ENCODE measurements at regions not wholly inside any gene's neighbourhood (a gene's known extent, or its start where the extent isn't known, plus 50 kb on each side); places are given as distances from the start of the nearest gene placed in this dataset.

DNA sequence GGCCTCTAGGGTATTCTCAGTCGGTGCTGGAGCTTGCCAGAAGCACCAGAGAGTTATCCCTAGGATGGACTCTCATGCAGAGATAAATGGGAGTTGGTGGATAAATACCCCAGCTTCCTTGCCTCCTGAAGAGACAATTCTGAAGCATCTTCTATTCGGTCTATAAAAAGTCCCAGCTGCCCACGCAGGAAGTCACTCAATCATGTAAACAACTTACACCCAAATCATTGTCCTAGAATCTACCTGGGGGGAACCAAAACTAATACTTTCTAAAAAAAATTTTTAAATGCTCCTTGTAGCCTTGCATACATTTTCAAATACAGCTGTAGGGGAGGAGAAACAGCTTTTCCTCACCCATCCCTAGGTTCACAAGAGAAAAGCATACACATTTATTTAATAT, 66.6 kb upstream of the ELAC2 start:
- no peak overlapping the region for H3K4me3 ChIP-seq (ENCODE audit: low read depth, low read length)
- H3K9me3 ChIP-seq (ENCODE audit: severe bottlenecking), result no peaks in the 10 kb centered on the region
- no peaks in the 10 kb centered on the region for H3K27me3 ChIP-seq (ENCODE audit: insufficient read depth, low read depth, severe bottlenecking)
- H3K36me3 ChIP-seq, result no peaks in the 10 kb centered on the region
- no peak overlapping the region for H3K27ac ChIP-seq
- no peak for DNase-seq
- TF ChIP-seq, protein P1, sequence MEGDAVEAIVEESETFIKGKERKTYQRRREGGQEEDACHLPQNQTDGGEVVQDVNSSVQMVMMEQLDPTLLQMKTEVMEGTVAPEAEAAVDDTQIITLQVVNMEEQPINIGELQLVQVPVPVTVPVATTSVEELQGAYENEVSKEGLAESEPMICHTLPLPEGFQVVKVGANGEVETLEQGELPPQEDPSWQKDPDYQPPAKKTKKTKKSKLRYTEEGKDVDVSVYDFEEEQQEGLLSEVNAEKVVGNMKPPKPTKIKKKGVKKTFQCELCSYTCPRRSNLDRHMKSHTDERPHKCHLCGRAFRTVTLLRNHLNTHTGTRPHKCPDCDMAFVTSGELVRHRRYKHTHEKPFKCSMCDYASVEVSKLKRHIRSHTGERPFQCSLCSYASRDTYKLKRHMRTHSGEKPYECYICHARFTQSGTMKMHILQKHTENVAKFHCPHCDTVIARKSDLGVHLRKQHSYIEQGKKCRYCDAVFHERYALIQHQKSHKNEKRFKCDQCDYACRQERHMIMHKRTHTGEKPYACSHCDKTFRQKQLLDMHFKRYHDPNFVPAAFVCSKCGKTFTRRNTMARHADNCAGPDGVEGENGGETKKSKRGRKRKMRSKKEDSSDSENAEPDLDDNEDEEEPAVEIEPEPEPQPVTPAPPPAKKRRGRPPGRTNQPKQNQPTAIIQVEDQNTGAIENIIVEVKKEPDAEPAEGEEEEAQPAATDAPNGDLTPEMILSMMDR (IDR thresholded peaks at IDR 0.05; ENCODE audit: low read depth, low read length), result no peak

DNA sequence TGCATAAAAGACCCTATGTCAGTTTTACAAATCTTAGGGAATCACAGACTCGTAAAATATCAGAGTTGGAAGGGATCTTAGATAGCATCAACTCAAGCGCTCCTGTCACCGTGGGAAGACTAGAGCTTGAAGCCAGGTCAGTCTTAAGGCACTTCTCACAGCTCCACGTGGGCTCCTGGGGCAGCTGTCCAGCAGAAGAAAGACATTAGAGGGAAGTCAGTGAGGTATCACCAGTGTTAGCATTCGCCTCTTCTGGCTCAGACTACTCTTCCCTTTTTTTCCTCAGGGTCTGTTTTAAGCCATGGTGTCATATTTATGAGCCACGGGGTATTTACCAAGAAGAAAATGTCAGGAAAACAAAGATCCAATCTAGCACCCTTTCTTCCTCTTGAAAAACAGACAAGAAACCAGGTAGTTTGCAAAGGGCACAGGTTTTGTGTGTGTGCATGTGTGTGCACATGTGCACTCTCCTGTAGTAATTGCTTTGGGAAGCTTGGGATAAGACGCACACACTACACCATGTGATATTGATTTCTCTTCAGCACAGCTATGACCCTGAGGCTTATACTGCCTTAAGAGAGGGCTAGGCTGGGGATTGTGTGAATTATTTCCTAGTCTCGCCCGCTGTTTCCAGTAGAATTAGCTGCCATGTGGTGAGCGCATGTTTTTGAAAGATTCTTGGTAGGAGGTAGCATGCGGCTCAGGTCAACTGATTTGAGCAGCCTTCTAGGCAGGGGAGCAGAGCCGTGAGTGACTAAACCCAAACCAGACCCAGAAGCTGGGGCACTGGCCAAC, 61.0 kb upstream of the ELAC2 start:
- H3K27ac ChIP-seq, result no peak overlapping the region
- no peaks in the 10 kb centered on the region for H3K27me3 ChIP-seq (ENCODE audit: insufficient read depth, low read depth, severe bottlenecking)
- no peaks in the 10 kb centered on the region for H3K9me3 ChIP-seq (ENCODE audit: severe bottlenecking)
- peak; percentile 8 for DNase-seq
- H3K4me3 ChIP-seq (ENCODE audit: low read depth, low read length), result no peak overlapping the region
- H3K36me3 ChIP-seq, result no peaks in the 10 kb centered on the region
- TF ChIP-seq, protein P1 (IDR thresholded peaks at IDR 0.05; ENCODE audit: low read depth, low read length), result no peak

DNA sequence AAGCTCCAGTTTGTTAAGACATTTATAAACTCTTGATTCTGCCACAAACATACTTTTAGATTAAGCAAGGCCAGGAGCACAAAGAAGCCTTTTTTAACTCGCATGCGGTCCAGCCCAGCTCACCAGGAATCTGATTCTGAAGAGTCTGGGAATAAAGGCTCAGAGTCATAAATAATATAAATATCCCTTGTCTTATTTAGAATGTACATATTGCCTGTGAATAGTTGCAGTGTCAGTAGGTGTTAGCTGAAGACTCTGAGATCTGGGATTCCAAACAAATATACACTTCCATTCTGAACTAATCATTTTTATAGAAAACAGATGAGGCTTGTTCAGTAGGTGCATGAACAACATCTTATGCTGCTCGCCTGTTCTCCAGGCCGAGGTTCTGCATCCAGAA, 59.1 kb upstream of the ELAC2 start:
- TF ChIP-seq, protein P1 (IDR thresholded peaks at IDR 0.05; ENCODE audit: low read depth, low read length), result no peak
- no peaks in the 10 kb centered on the region for H3K36me3 ChIP-seq
- H3K27ac ChIP-seq, result no peak overlapping the region
- H3K27me3 ChIP-seq (ENCODE audit: insufficient read depth, low read depth, severe bottlenecking), result no peaks in the 10 kb centered on the region
- no peak overlapping the region for H3K4me3 ChIP-seq (ENCODE audit: low read depth, low read length)
- H3K9me3 ChIP-seq (ENCODE audit: severe bottlenecking), result no peaks in the 10 kb centered on the region
- no peak for DNase-seq

DNA sequence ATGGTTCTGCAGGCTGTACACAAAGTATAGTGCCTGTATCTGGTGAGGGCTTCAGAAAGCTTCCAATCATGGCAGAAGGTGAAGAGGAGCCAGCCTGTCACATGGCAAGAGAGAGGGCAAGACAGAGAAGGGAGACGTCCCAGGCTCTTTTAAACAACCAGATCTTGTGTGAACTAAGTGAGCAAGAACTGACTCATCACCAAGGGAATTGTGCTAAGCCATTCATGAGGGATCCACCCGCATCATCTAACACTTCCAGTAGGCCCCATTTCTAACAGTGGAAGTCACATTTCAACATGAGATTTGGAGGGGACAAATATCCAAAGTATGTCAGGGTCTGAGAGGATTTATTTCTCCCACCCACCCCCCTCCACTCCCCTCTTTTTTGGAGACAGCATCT, 56.2 kb upstream of the ELAC2 start:
- H3K27ac ChIP-seq, result no peak overlapping the region
- H3K9me3 ChIP-seq (ENCODE audit: severe bottlenecking), result no peaks in the 10 kb centered on the region
- no peaks in the 10 kb centered on the region for H3K27me3 ChIP-seq (ENCODE audit: insufficient read depth, low read depth, severe bottlenecking)
- H3K36me3 ChIP-seq, result no peaks in the 10 kb centered on the region
- no peak for DNase-seq
- TF ChIP-seq, protein P1 (IDR thresholded peaks at IDR 0.05; ENCODE audit: low read depth, low read length), result no peak
- H3K4me3 ChIP-seq (ENCODE audit: low read depth, low read length), result no peak overlapping the region

DNA sequence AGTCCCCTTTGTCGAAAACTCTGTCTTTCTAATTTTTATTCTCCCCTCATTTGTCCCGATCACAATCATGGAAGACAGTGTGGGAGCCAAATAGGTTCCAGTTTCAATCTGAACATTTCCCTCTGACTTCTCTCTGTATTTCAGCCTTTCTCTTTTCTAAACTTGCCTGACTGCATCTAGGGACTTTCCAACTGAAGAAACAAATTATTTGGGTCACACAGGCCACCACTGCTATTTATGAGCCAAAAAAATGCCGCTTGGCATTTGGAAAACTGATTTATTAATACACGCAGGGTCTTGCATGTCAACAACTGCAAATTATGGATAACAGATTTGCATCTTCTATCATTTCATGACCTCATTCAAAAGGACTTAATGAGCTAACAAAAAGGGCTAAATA, 55.2 kb upstream of the ELAC2 start:
- no peaks in the 10 kb centered on the region for H3K9me3 ChIP-seq (ENCODE audit: severe bottlenecking)
- H3K27ac ChIP-seq, result no peak overlapping the region
- H3K27me3 ChIP-seq (ENCODE audit: insufficient read depth, low read depth, severe bottlenecking), result no peaks in the 10 kb centered on the region
- TF ChIP-seq, protein P1 (IDR thresholded peaks at IDR 0.05; ENCODE audit: low read depth, low read length), result no peak
- DNase-seq, result no peak
- H3K36me3 ChIP-seq, result no peaks in the 10 kb centered on the region
- no peak overlapping the region for H3K4me3 ChIP-seq (ENCODE audit: low read depth, low read length)

DNA sequence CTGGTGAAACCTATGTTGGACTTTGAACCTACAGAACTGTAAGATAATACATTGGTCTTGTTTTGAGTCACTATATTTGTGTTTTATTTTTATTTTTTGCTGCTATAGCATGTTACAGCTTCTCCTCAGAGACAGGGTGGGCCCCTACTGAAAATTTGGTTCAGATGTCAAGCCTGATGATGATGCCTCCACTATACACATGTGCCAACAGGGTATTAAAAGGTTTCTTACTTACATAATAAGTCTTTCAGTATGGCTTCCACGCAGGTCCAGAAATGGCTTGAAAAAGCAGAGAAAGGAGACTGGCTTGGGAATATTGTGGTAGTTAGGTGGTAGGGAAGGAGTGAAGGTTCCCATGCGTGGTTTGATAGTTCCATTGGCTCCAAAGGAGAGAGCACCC, 52.9 kb upstream of the ELAC2 start:
- no peaks in the 10 kb centered on the region for H3K36me3 ChIP-seq
- no peak overlapping the region for H3K27ac ChIP-seq
- TF ChIP-seq, protein P1 (IDR thresholded peaks at IDR 0.05; ENCODE audit: low read depth, low read length), result no peak
- no peaks in the 10 kb centered on the region for H3K27me3 ChIP-seq (ENCODE audit: insufficient read depth, low read depth, severe bottlenecking)
- H3K9me3 ChIP-seq (ENCODE audit: severe bottlenecking), result no peaks in the 10 kb centered on the region
- no peak for DNase-seq
- no peak overlapping the region for H3K4me3 ChIP-seq (ENCODE audit: low read depth, low read length)
